Ovary (tissue), 7 donors: ENCODE measurements at regions not wholly inside any gene's neighbourhood (a gene's known extent, or its start where the extent isn't known, plus 50 kb on each side); places are given as distances from the start of the nearest gene placed in this dataset.

Experiments
- DNase-seq, 5 donors: peaks; one replicate each; pipeline ENCODE4 v3.0.0-alpha.2; 2019 to 2020
- H3K27ac ChIP-seq, 2 donors: fragments of 200-600 bp; one replicate each; pipeline versions ENCODE4 v1.5.1 to v1.8.0; 2019 to 2022
- H3K27me3 ChIP-seq: fragments of 200-600 bp; one replicate; pipeline ENCODE4 v1.8.0; 2022
- H3K36me3 ChIP-seq: fragments of 200-600 bp; sonication (generic); one replicate; pipeline ENCODE4 v1.5.1; 2019
- H3K4me1 ChIP-seq: one replicate; pipeline ENCODE4 v1.8.1; 2013; ENCODE audit warnings: mild to moderate bottlenecking, moderate library complexity; ENCODE audit not compliant: insufficient read depth
- H3K4me3 ChIP-seq: fragments of 200-600 bp; sonication (generic); one replicate; pipeline ENCODE4 v1.5.1; 2017
- H3K9me3 ChIP-seq, 2 donors: fragments of 200-600 bp in 1 of 2; sonication (generic) in 1 of 2; one replicate each; pipeline versions ENCODE4 v1.5.1 to v1.8.1; 2013 to 2019; ENCODE audit warnings: mild to moderate bottlenecking in 1 of 2, moderate library complexity in 1 of 2
- EP300 ChIP-seq: sonication (generic); formaldehyde crosslinking; IDR thresholded peaks from one replicate; pipeline ENCODE4 v1.6.1; 2017; ENCODE audit warnings: antibody characterized with exemption
- POLR2A ChIP-seq: fragments of 450-650 bp; IDR thresholded peaks from one replicate; pipeline ENCODE4 v1.6.1; 2017; ENCODE audit warnings: antibody characterized with exemption, mild to moderate bottlenecking, moderate library complexity
- WGBS, 3 donors: extraction: QIAGEN DNeasy Blood & Tissue Kit in 1 of 3; methylation state at CpG; one replicate each; pipeline versions ENCODE4 v1.1.5 to v1.1.7; 2013 to 2017; 5-methylcytosine and 5-hydroxymethylcytosine counted together
- intact Hi-C, 4 donors: fragments of 100-400 bp; cut with DNase I; formaldehyde crosslinking; loops; one replicate each; pipeline versions ENCODE4 v1.11.0 to v1.15.1; 2022 to 2023
- TF ChIP-seq, protein P1 (sequence below), 3 donors: fragments of 450-650 bp in 2 of 3; fragments of 200-600 bp in 1 of 3; IDR thresholded peaks; one replicate each; pipeline versions ENCODE4 v1.5.1 to v1.8.0; 2016 to 2022; ENCODE audit warnings: antibody characterized with exemption in 3 of 3, mild to moderate bottlenecking in 1 of 3
- donor health status: DM: no; HTN: no; CAD: no; lungs with moderate emphysema.
- donor health status: DM: no; HTN: no; CAD: no.
- donor health status: Bipolar disorder and iron deficiency.
- donor health status: DM: no; HTN: no; CAD: no.
- donor health status: DM: yes; HTN: yes; CAD: no.

GRCh38 chr12:127596891-127597290 lies 670.1 kb upstream of the TMEM132C start:
- Histone ChIP-seq H3K9me3 (no peaks in the 10 kb centered on the region), H3K4me1 (no peaks in the 10 kb centered on the region), H3K36me3 (no peaks in the 10 kb centered on the region), H3K27ac (no peak overlapping the region), H3K27me3 (no peaks in the 10 kb centered on the region), H3K4me3 (no peak overlapping the region)
- TF ChIP-seq EP300 (no peak), POLR2A (no peak)
- TF ChIP-seq, protein P1, sequence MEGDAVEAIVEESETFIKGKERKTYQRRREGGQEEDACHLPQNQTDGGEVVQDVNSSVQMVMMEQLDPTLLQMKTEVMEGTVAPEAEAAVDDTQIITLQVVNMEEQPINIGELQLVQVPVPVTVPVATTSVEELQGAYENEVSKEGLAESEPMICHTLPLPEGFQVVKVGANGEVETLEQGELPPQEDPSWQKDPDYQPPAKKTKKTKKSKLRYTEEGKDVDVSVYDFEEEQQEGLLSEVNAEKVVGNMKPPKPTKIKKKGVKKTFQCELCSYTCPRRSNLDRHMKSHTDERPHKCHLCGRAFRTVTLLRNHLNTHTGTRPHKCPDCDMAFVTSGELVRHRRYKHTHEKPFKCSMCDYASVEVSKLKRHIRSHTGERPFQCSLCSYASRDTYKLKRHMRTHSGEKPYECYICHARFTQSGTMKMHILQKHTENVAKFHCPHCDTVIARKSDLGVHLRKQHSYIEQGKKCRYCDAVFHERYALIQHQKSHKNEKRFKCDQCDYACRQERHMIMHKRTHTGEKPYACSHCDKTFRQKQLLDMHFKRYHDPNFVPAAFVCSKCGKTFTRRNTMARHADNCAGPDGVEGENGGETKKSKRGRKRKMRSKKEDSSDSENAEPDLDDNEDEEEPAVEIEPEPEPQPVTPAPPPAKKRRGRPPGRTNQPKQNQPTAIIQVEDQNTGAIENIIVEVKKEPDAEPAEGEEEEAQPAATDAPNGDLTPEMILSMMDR (IDR thresholded peaks at IDR 0.05), result no peak
- intact Hi-C loops, result no loop called here
- 91 to 94% (median 94%) methylated on average over 4 of the region's 4 CpGs for WGBS, 3 donors
- no peak for DNase-seq

- intact Hi-C loops, result no loop called here
- DNase-seq, result no peak
- 59 to 76% (median 65%) methylated on average over 7 of the region's 7 CpGs for WGBS, 3 donors
- no peak overlapping the region for H3K27ac ChIP-seq
- no peak overlapping the region for H3K4me3 ChIP-seq
- no peaks in the 10 kb centered on the region for H3K9me3 ChIP-seq
- TF ChIP-seq POLR2A, result no peak
- no peak for TF ChIP-seq EP300
- TF ChIP-seq, protein P1 (IDR thresholded peaks at IDR 0.05), result no peak
- no peaks in the 10 kb centered on the region for H3K36me3 ChIP-seq
- no peaks in the 10 kb centered on the region for H3K4me1 ChIP-seq
- no peaks in the 10 kb centered on the region for H3K27me3 ChIP-seq
Observed at GRCh38 chr12:127599436-127599835, 667.5 kb upstream of the TMEM132C start.

GRCh38 chr12:127600211-127600610 lies 666.8 kb upstream of the TMEM132C start:
- DNase-seq, result no peak
- intact Hi-C loops, result no loop called here
- TF ChIP-seq POLR2A (no peak), EP300 (no peak)
- TF ChIP-seq, protein P1 (IDR thresholded peaks at IDR 0.05), result no peak
- Histone ChIP-seq H3K9me3 (no peaks in the 10 kb centered on the region), H3K27ac (no peak overlapping the region), H3K4me1 (no peaks in the 10 kb centered on the region), H3K36me3 (no peaks in the 10 kb centered on the region), H3K4me3 (no peak overlapping the region), H3K27me3 (no peaks in the 10 kb centered on the region)
- 53 to 70% (median 61%) methylated on average over 3 of the region's 3 CpGs for WGBS, 3 donors

DNA sequence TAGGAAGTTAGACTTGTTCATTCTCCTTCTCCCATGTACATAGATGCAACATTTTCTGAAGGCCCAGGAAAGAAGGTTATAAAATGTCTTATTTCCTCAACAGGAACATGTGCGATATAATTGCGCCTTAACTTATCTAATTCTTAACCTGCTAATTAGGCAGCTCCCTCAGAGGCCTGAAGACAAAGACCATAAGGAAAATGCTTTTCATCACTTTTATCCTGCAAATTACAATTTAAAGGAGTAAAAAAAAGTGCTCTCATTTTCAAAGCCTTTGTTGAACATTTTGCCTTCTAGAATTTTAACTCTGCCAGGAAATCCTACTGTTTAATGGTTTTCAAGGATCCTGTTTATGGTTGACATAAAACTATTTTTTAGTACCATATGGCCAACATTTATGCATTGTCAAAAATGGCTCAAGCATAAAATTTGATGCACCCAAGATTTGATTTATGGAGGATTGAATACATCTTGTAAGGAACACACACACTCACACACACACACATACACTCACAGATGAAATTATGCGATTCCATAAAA lies 660.4 kb upstream of the TMEM132C start:
- no peak for DNase-seq
- WGBS, 3 donors, result 49 to 75% (median 56%) methylated on average over 3 of the region's 3 CpGs
- H3K4me3 ChIP-seq, result no peak overlapping the region
- intact Hi-C loops, result no loop called here
- H3K27ac ChIP-seq, result no peak overlapping the region
- TF ChIP-seq, protein P1 (IDR thresholded peaks at IDR 0.05), result no peak
- TF ChIP-seq EP300, result no peak
- TF ChIP-seq POLR2A, result no peak
- H3K9me3 ChIP-seq, result no peaks in the 10 kb centered on the region
- H3K36me3 ChIP-seq, result no peaks in the 10 kb centered on the region
- H3K4me1 ChIP-seq, result no peaks in the 10 kb centered on the region
- H3K27me3 ChIP-seq, result no peaks in the 10 kb centered on the region
